ENCODE measurements at regions not wholly inside any gene's neighbourhood (a gene's known extent, or its start where the extent isn't known, plus 50 kb on each side); places are given as distances from the start of the nearest gene placed in this dataset.

DNA sequence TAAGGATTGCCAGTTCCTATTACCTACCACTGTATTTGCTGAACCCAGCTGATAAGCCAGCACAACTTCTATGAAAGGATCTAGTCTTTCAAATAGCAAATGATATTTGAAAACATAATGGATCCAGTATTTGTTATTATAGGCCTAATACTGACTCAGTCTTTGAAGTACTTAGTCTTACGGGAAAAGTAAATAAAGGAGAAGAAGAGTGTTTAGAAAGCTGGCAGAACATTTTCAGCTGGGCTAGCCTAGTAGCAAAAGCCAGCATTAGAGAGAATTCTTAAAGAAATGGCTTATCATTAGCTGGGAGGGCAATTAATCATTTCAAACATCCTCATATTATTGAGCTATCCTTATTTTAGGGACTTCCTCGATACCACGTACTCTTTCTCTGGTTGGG lies 101.4 kb upstream of the GOLIM4 start:
- H3K4me3 Mint-ChIP-seq, result no peak overlapping the region
- H3K36me3 Mint-ChIP-seq (ENCODE audit: low read depth), result no peaks in the 10 kb centered on the region
- TF ChIP-seq, protein P1, sequence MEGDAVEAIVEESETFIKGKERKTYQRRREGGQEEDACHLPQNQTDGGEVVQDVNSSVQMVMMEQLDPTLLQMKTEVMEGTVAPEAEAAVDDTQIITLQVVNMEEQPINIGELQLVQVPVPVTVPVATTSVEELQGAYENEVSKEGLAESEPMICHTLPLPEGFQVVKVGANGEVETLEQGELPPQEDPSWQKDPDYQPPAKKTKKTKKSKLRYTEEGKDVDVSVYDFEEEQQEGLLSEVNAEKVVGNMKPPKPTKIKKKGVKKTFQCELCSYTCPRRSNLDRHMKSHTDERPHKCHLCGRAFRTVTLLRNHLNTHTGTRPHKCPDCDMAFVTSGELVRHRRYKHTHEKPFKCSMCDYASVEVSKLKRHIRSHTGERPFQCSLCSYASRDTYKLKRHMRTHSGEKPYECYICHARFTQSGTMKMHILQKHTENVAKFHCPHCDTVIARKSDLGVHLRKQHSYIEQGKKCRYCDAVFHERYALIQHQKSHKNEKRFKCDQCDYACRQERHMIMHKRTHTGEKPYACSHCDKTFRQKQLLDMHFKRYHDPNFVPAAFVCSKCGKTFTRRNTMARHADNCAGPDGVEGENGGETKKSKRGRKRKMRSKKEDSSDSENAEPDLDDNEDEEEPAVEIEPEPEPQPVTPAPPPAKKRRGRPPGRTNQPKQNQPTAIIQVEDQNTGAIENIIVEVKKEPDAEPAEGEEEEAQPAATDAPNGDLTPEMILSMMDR (IDR thresholded peaks at IDR 0.05; ENCODE audit: unreplicated experiment in 3 of 3), result no peak
- H3K27ac Mint-ChIP-seq, result no peak overlapping the region
- H3K9me3 Mint-ChIP-seq, result no peaks in the 10 kb centered on the region
- H3K4me1 Mint-ChIP-seq, result no peaks in the 10 kb centered on the region
- no peaks in the 10 kb centered on the region for H3K27me3 Mint-ChIP-seq (ENCODE audit: low read depth)

- Mint-ChIP-seq H3K9me3 (no peaks in the 10 kb centered on the region), H3K4me1 (no peaks in the 10 kb centered on the region), H3K36me3 (ENCODE audit: low read depth) (no peaks in the 10 kb centered on the region), H3K27ac (no peak overlapping the region), H3K4me3 (no peak overlapping the region), H3K27me3 (ENCODE audit: low read depth) (no peaks in the 10 kb centered on the region)
- TF ChIP-seq, protein P1 (IDR thresholded peaks at IDR 0.05; ENCODE audit: unreplicated experiment in 3 of 3), result no peak
Observed at GRCh38 chr3:168191856-168192255, 96.1 kb upstream of the GOLIM4 start.

DNA sequence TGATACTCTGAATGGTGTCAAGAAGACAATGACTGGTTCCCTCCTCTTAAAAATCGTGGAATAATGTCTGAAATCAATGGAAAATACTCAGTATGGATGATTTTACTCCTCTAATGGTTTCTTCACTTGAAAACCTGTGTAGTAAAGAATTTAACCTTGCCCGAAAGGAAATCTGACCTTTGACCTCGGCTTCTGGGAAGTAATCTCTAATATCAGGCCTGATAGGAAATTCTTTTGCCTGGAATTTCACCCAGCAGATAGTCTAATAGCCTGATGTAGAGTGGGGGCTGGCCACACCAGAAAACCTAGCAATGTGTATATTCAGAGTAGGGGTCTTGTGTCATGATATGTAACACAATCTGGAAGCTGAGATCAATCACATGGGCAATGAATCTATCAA lies 91.5 kb upstream of the GOLIM4 start:
- Mint-ChIP-seq H3K4me1 (no peaks in the 10 kb centered on the region), H3K4me3 (no peak overlapping the region), H3K27me3 (ENCODE audit: low read depth) (no peaks in the 10 kb centered on the region), H3K36me3 (ENCODE audit: low read depth) (no peaks in the 10 kb centered on the region), H3K9me3 (no peaks in the 10 kb centered on the region), H3K27ac (no peak overlapping the region)
- TF ChIP-seq, protein P1 (IDR thresholded peaks at IDR 0.05; ENCODE audit: unreplicated experiment in 3 of 3), result no peak

GRCh38 chr3:168186293-168186983 lies 90.7 kb upstream of the GOLIM4 start:
- Mint-ChIP-seq H3K4me1 (no peaks in the 10 kb centered on the region), H3K9me3 (no peaks in the 10 kb centered on the region), H3K4me3 (no peak overlapping the region), H3K27me3 (ENCODE audit: low read depth) (no peaks in the 10 kb centered on the region), H3K36me3 (ENCODE audit: low read depth) (no peaks in the 10 kb centered on the region), H3K27ac (no peak overlapping the region)
- TF ChIP-seq, protein P1 (IDR thresholded peaks at IDR 0.05; ENCODE audit: unreplicated experiment in 3 of 3), result no peak

GRCh38 chr3:168183774-168184173 lies 88.0 kb upstream of the GOLIM4 start:
- Mint-ChIP-seq H3K4me1 (no peaks in the 10 kb centered on the region), H3K27ac (no peak overlapping the region), H3K4me3 (no peak overlapping the region), H3K36me3 (ENCODE audit: low read depth) (no peaks in the 10 kb centered on the region), H3K9me3 (no peaks in the 10 kb centered on the region), H3K27me3 (ENCODE audit: low read depth) (no peaks in the 10 kb centered on the region)
- TF ChIP-seq, protein P1 (IDR thresholded peaks at IDR 0.05; ENCODE audit: unreplicated experiment in 3 of 3), result no peak

DNA sequence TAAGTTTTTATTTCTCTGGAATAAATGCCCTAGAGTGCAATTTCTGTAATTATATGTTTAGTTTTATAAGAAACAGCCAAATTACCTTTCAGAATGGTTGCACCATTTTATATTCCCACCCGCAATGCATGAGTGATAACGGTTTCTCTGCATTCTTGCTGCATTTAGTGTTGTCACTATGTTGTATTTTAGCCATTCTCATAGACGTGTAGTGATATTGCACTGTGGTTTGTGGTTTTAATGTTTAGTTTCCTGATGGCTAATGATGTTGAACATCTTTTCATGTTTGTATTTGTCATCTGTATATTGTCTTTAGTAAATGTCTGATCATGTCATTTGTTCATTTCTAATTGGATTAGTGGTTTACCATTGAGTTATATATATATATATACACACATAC lies 73.0 kb upstream of the GOLIM4 start:
- no peaks in the 10 kb centered on the region for H3K27me3 Mint-ChIP-seq (ENCODE audit: low read depth)
- H3K4me1 Mint-ChIP-seq, result peaks cover 11% of the 10 kb centered on the region
- TF ChIP-seq, protein P1 (IDR thresholded peaks at IDR 0.05; ENCODE audit: unreplicated experiment in 3 of 3), result no peak
- H3K36me3 Mint-ChIP-seq (ENCODE audit: low read depth), result no peaks in the 10 kb centered on the region
- H3K27ac Mint-ChIP-seq, result no peak overlapping the region
- no peak overlapping the region for H3K4me3 Mint-ChIP-seq
- no peaks in the 10 kb centered on the region for H3K9me3 Mint-ChIP-seq

All from nephron (organoid).